Keratinocyte (primary cell): ENCODE measurements at regions not wholly inside any gene's neighbourhood (a gene's known extent, or its start where the extent isn't known, plus 50 kb on each side); places are given as distances from the start of the nearest gene placed in this dataset.

Source experiments
- DNase-seq: peaks from one replicate; pipeline ENCODE4 v3.0.0-alpha.2; 2011; ENCODE audit warnings: low read depth, missing footprints, low spot score
- FAIRE-seq: peaks from 2 replicates; lab custom pipeline; 2011; peaks lifted over from hg19 to GRCh38; lab: Jason Lieb, UNC
- H2AFZ ChIP-seq: 2 replicates; pipeline ENCODE4 v1.6.0; 2012; ENCODE audit warnings: low read length, control low read depth, inconsistent platforms; ENCODE audit not compliant: control insufficient read depth
- H3K27ac ChIP-seq: 2 replicates; pipeline ENCODE4 v1.5.1; 2011; ENCODE audit warnings: low read length; ENCODE audit not compliant: control insufficient read depth, insufficient read depth
- H3K27me3 ChIP-seq: 3 replicates; pipeline ENCODE4 v1.6.0; 2011; ENCODE audit warnings: low read length; ENCODE audit not compliant: control insufficient read depth, insufficient read depth; ENCODE audit errors: extremely low read depth
- H3K36me3 ChIP-seq, 2 experiments: 2 replicates in 1 of 2; 3 replicates in 1 of 2; pipeline ENCODE4 v1.5.1; 2011; ENCODE audit warnings: low read length in 2 of 2, mild to moderate bottlenecking in 1 of 2; ENCODE audit not compliant: control insufficient read depth in 2 of 2, insufficient read depth in 2 of 2; ENCODE audit errors: extremely low read depth in 1 of 2
- H3K4me1 ChIP-seq: 3 replicates; pipeline ENCODE4 v1.5.1; 2011; ENCODE audit warnings: low read length; ENCODE audit not compliant: control insufficient read depth, insufficient read depth; ENCODE audit errors: extremely low read depth
- H3K4me2 ChIP-seq: 3 replicates; pipeline ENCODE4 v1.6.0; 2011; ENCODE audit warnings: low read depth, low read length; ENCODE audit not compliant: control insufficient read depth, insufficient read depth; ENCODE audit errors: extremely low read depth
- H3K4me3 ChIP-seq, 3 experiments: fragments of 200-600 bp in 1 of 3; sonication (generic) in 1 of 3; 2 replicates in 2 of 3; 3 replicates in 1 of 3; pipeline ENCODE4 v1.5.1; 2011 to 2016; ENCODE audit warnings: low read length in 3 of 3, mild to moderate bottlenecking in 3 of 3, control low read depth in 2 of 3, inconsistent platforms in 1 of 3, low read depth in 1 of 3, mixed read lengths in 1 of 3, mixed run types in 1 of 3, moderate library complexity in 1 of 3; ENCODE audit not compliant: control insufficient read depth in 2 of 3, insufficient read depth in 2 of 3; ENCODE audit errors: extremely low read depth in 1 of 3
- H3K79me2 ChIP-seq: 2 replicates; pipeline ENCODE4 v1.6.0; 2012; ENCODE audit warnings: low read length; ENCODE audit not compliant: control insufficient read depth, insufficient read depth
- H3K9ac ChIP-seq: 3 replicates; pipeline ENCODE4 v1.6.0; 2011; ENCODE audit warnings: low read length; ENCODE audit not compliant: control insufficient read depth, insufficient read depth; ENCODE audit errors: extremely low read depth
- H3K9me1 ChIP-seq: 3 replicates; pipeline ENCODE4 v1.6.0; 2011; ENCODE audit warnings: low read length; ENCODE audit not compliant: control insufficient read depth, insufficient read depth; ENCODE audit errors: extremely low read depth
- H3K9me3 ChIP-seq: 2 replicates; pipeline ENCODE4 v1.5.1; 2012; ENCODE audit warnings: low read depth, low read length; ENCODE audit not compliant: control insufficient read depth
- H4K20me1 ChIP-seq: 3 replicates; pipeline ENCODE4 v1.6.0; 2011; ENCODE audit warnings: low read length; ENCODE audit not compliant: control insufficient read depth, insufficient read depth; ENCODE audit errors: extremely low read depth
- EZH2 ChIP-seq: IDR thresholded peaks from one replicate; pipeline ENCODE4 v1.6.1; 2012; ENCODE audit warnings: inconsistent platforms, mild to moderate bottlenecking, low read length, moderate library complexity
- dilution Hi-C: fragments of 300-500 bp; cut with MboI; formaldehyde crosslinking; loops from one replicate; pipeline ENCODE4 v1.7.0; 2020; ENCODE audit warnings: low sequenced_read_pairs; ENCODE audit not compliant: extremely low pct_ligation_motif_present
- TF ChIP-seq, protein P1 (sequence below), 3 experiments: IDR thresholded peaks in 1 of 3; conservative IDR thresholded peaks in 1 of 3; optimal IDR thresholded peaks in 1 of 3; 2 replicates in 2 of 3; 3 replicates in 1 of 3; pipeline versions ENCODE3 to v1.5.1; 2011; ENCODE audit warnings: low read length in 3 of 3, mild to moderate bottlenecking in 3 of 3, moderate library complexity in 2 of 3, control low read depth in 1 of 3, inconsistent platforms in 1 of 3; ENCODE audit not compliant: insufficient read depth in 2 of 3; ENCODE audit errors: extremely low read depth in 1 of 3

GRCh38 chr2:41504532-41504931, 543.3 kb upstream of the PKDCC start:
- H3K27ac ChIP-seq, result no peak overlapping the region
- H3K9me1 ChIP-seq, result no peaks in the 10 kb centered on the region
- H4K20me1 ChIP-seq, result no peaks in the 10 kb centered on the region
- FAIRE-seq (no peak), DNase-seq (no peak)
- dilution Hi-C loops, result no loop called here
- no peaks in the 10 kb centered on the region for H3K36me3 ChIP-seq
- no peak overlapping the region for H3K4me2 ChIP-seq
- H3K79me2 ChIP-seq, result no peaks in the 10 kb centered on the region
- H3K4me1 ChIP-seq, result no peaks in the 10 kb centered on the region
- H3K9me3 ChIP-seq, result no peaks in the 10 kb centered on the region
- H2AFZ ChIP-seq, result no peak overlapping the region
- no peak overlapping the region for H3K4me3 ChIP-seq
- no peaks in the 10 kb centered on the region for H3K27me3 ChIP-seq
- TF ChIP-seq EZH2, result no peak
- TF ChIP-seq, protein P1, sequence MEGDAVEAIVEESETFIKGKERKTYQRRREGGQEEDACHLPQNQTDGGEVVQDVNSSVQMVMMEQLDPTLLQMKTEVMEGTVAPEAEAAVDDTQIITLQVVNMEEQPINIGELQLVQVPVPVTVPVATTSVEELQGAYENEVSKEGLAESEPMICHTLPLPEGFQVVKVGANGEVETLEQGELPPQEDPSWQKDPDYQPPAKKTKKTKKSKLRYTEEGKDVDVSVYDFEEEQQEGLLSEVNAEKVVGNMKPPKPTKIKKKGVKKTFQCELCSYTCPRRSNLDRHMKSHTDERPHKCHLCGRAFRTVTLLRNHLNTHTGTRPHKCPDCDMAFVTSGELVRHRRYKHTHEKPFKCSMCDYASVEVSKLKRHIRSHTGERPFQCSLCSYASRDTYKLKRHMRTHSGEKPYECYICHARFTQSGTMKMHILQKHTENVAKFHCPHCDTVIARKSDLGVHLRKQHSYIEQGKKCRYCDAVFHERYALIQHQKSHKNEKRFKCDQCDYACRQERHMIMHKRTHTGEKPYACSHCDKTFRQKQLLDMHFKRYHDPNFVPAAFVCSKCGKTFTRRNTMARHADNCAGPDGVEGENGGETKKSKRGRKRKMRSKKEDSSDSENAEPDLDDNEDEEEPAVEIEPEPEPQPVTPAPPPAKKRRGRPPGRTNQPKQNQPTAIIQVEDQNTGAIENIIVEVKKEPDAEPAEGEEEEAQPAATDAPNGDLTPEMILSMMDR (optimal IDR thresholded peaks at IDR 0.05 in 1 of 3, IDR thresholded peaks at IDR 0.05 in 1 of 3, conservative IDR thresholded peaks at IDR 0.05 in 1 of 3; ENCODE audit: extremely low read depth in 1 of 3, insufficient read depth in 2 of 3, low read length in 3 of 3), result no peak
- no peak overlapping the region for H3K9ac ChIP-seq

DNA sequence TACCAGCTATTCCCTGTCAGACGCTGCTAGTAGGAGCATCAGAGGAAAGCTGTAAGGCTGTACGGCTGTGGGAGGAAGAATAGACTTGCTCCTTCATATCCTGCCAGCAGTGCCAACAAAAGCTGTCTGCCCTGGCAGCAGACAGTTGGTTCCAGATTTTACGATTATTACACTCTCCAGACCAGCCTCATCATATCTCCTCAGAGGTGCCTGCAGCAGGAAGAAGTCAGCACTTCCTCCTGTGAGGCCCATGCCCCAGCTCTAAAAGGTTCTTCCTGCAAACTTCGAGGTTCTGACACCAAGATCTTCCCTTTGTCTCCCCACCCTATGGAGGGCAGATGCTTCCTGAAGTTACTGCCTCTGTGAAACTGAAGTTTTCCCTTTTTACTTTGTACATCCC, 537.7 kb upstream of the PKDCC start:
- no peaks in the 10 kb centered on the region for H3K36me3 ChIP-seq
- FAIRE-seq, result no peak
- H3K9me3 ChIP-seq, result no peaks in the 10 kb centered on the region
- H3K4me1 ChIP-seq, result no peaks in the 10 kb centered on the region
- H3K27ac ChIP-seq, result no peak overlapping the region
- no peaks in the 10 kb centered on the region for H3K9me1 ChIP-seq
- H3K27me3 ChIP-seq, result no peaks in the 10 kb centered on the region
- no peak overlapping the region for H3K4me2 ChIP-seq
- no peak overlapping the region for H3K9ac ChIP-seq
- H3K4me3 ChIP-seq, result no peak overlapping the region
- dilution Hi-C loops, result no loop called here
- no peak overlapping the region for H2AFZ ChIP-seq
- H4K20me1 ChIP-seq, result no peaks in the 10 kb centered on the region
- no peak for DNase-seq
- H3K79me2 ChIP-seq, result no peaks in the 10 kb centered on the region
- no peak for TF ChIP-seq EZH2
- TF ChIP-seq, protein P1 (optimal IDR thresholded peaks at IDR 0.05 in 1 of 3, IDR thresholded peaks at IDR 0.05 in 1 of 3, conservative IDR thresholded peaks at IDR 0.05 in 1 of 3; ENCODE audit: extremely low read depth in 1 of 3, insufficient read depth in 2 of 3, low read length in 3 of 3), result no peak
